ENCODE measurements at regions not wholly inside any gene's neighbourhood (a gene's known extent, or its start where the extent isn't known, plus 50 kb on each side); places are given as distances from the start of the nearest gene placed in this dataset.

DNA sequence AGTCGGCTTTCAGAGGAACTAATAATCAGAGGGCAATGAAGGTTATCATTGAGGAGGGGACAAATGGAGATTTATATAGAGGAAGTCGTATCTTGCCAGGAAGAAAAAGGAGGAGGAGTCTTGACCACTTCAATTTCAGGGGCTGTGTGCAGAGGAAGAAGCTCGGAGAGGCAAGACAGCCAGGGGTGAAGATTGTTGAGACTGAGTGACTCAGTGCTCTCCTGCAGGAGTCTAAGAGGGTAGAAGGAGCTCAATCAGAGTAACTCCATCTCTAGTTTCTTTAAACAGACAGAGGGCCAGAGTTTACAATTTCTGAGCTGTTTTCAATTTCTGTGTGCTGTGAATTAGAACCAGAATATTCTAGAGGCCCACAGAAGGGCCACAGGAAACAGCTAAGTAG lies 439.3 kb upstream of the PRICKLE1 start:
- TF ChIP-seq, protein P1, sequence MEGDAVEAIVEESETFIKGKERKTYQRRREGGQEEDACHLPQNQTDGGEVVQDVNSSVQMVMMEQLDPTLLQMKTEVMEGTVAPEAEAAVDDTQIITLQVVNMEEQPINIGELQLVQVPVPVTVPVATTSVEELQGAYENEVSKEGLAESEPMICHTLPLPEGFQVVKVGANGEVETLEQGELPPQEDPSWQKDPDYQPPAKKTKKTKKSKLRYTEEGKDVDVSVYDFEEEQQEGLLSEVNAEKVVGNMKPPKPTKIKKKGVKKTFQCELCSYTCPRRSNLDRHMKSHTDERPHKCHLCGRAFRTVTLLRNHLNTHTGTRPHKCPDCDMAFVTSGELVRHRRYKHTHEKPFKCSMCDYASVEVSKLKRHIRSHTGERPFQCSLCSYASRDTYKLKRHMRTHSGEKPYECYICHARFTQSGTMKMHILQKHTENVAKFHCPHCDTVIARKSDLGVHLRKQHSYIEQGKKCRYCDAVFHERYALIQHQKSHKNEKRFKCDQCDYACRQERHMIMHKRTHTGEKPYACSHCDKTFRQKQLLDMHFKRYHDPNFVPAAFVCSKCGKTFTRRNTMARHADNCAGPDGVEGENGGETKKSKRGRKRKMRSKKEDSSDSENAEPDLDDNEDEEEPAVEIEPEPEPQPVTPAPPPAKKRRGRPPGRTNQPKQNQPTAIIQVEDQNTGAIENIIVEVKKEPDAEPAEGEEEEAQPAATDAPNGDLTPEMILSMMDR (conservative IDR thresholded peaks at IDR 0.05 in 1 of 2, IDR thresholded peaks at IDR 0.05 in 1 of 2; ENCODE audit: low read depth in 1 of 2, low read length in 2 of 2): no peak
- no peak for TF ChIP-seq EZH2 (IDR thresholded peaks at IDR 0.05; ENCODE audit: low read length, missing control alignments)

Data from fibroblast of lung (primary cell).